ENCODE measurements at regions not wholly inside any gene's neighbourhood (a gene's known extent, or its start where the extent isn't known, plus 50 kb on each side); places are given as distances from the start of the nearest gene placed in this dataset.

DNA sequence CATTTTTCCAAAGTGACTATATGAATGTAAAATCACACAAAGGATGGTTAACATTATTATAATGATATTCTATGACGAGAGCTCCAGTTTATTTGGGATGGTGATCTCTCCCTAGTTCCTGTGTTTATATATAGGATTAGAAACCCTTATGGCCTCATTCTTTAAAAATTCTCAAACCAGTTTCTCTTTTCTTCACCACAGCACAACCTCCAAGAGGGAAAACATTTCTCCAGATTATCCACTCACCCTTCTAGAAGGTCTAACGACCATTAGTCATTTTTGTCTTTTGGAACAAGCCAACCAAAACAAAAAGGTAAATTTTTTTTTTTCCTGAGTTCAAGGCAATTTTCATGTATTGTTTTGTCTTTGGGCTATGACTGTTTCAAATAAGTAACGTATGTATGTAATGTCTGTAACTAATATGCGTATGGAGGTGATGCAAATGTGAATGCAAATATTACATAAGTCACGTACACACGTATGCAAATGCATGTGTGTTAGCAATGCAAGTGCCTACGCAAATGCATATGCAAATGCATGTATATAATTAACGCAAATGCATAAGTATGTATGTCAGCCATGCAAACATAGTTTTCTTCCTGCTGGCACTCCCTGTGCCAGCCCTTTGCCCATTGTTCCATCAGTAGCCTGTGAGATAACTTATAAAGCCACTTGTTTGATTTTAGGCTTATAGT, 72.5 kb upstream of the MORC3 start:
- H3K36me3 ChIP-seq: peaks cover 41 to 83% (median 66%) of the 10 kb centered on the region in 4 donors

DNA sequence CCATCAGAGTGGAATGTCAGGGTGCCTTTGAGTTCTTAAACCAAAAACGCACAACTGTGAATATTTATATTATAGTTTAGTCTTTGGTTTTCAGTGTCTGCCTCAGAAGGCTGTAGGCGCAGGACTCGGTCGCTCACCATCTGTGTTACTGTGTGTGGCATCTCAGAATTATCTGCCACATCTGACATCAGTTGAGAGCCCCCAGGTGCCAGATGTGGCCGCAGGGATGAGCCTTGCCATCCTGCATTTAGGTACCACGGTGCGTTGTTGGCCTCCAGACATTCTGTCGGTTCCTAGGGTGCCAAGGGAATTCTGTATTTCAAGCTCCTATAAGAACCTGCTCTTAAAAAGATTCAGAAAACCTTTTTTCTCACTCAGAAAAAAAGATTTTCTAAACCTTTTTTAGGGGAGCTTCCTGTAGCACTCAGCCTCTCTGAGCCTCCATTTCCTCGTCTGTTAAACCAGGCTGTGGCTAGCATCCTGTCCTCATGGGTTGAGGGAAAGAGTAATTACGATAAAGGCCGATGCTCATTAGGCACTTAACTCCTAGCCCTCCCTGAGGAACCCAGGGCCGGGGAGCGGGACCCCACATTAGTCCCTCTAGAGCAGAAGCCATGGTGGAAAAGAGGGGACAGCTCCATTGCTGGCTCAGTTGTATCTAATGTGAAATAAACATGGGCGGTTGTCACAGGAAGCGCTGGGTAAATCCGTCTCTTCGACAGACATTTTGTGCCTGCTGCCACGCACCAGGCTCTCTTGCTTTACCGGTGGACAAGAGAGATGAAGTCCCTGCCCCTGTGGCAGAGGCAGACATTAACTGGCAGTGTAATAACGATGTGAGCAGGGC, 70.2 kb upstream of the MORC3 start:
- Histone ChIP-seq H3K4me3 (no peak overlapping the region), H3K4me1 (no peaks in the 10 kb centered on the region), H3K9me3 (no peaks in the 10 kb centered on the region), H3K27ac (replicated peaks in 1 of 4) (no peak overlapping the region), H3K27me3 (no peaks in the 10 kb centered on the region), H3K36me3 (peaks cover 46 to 98% (median 78%) of the 10 kb centered on the region in 4 donors)
- intact Hi-C loops (cut with DNase I): no loop called here
- 92% methylated on average over 20 of the region's 20 CpGs for WGBS
- no peak for DNase-seq (ENCODE audit: extremely low spot score)
- TF ChIP-seq POLR2A (IDR thresholded peaks at IDR 0.05; ENCODE audit: low read depth) (no peak), POLR2AphosphoS5 (IDR thresholded peaks at IDR 0.05) (no peak), EP300 (IDR thresholded peaks at IDR 0.05) (no peak)
- TF ChIP-seq, protein P1, sequence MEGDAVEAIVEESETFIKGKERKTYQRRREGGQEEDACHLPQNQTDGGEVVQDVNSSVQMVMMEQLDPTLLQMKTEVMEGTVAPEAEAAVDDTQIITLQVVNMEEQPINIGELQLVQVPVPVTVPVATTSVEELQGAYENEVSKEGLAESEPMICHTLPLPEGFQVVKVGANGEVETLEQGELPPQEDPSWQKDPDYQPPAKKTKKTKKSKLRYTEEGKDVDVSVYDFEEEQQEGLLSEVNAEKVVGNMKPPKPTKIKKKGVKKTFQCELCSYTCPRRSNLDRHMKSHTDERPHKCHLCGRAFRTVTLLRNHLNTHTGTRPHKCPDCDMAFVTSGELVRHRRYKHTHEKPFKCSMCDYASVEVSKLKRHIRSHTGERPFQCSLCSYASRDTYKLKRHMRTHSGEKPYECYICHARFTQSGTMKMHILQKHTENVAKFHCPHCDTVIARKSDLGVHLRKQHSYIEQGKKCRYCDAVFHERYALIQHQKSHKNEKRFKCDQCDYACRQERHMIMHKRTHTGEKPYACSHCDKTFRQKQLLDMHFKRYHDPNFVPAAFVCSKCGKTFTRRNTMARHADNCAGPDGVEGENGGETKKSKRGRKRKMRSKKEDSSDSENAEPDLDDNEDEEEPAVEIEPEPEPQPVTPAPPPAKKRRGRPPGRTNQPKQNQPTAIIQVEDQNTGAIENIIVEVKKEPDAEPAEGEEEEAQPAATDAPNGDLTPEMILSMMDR (IDR thresholded peaks at IDR 0.05): no peak

More for the DNA sequence above, 72.5 kb upstream of the MORC3 start:
- H3K4me3 ChIP-seq: no peak overlapping the region
- TF ChIP-seq, protein P1 (IDR thresholded peaks at IDR 0.05): no peak
- TF ChIP-seq POLR2A (IDR thresholded peaks at IDR 0.05; ENCODE audit: low read depth) (no peak), EP300 (IDR thresholded peaks at IDR 0.05) (no peak), POLR2AphosphoS5 (IDR thresholded peaks at IDR 0.05) (no peak)
- 89% methylated on average over 8 of the region's 8 CpGs for WGBS
- DNase-seq (ENCODE audit: extremely low spot score): no peak
- no peaks in the 10 kb centered on the region for H3K4me1 ChIP-seq
- H3K27me3 ChIP-seq: no peaks in the 10 kb centered on the region
- H3K9me3 ChIP-seq: no peaks in the 10 kb centered on the region
- no peak overlapping the region for H3K27ac ChIP-seq (replicated peaks in 1 of 4)
- intact Hi-C loops (cut with DNase I): no loop called here

DNA sequence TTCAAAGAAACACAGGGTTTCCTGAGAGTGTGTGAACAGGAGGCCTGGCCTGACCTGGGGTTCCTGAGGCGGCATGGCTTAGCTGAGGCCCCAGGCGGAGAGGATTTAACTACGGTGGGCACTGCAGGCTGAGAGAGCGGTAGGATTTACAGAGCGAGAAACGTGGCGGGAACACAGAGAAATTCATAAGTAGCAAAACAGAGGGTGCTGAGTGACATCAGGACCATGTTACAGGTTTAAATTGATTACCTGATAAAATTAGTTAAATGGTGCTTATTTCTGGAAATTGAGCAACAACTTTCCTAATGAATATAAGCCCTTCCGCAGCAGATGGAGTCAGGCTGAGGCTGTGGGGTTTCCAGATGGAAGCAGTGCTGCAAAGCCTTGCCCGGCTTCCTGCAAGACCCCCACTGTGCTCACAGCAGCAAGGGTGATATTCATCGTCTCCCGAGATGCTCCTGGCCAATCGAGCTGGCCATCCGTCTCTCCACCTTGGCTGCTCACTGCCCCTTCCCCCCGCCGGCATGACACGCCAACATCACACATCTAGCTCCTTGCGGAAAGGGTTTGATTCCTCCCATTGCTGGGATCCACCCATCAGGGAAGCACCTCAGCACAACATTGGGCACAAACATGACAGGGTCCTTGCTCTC, 69.4 kb upstream of the MORC3 start:
- no peaks in the 10 kb centered on the region for H3K9me3 ChIP-seq
- WGBS: 87% methylated on average over 17 of the region's 17 CpGs
- H3K36me3 ChIP-seq: peaks cover 39 to 98% (median 74%) of the 10 kb centered on the region in 4 donors
- no peak for DNase-seq (ENCODE audit: extremely low spot score)
- TF ChIP-seq POLR2A (IDR thresholded peaks at IDR 0.05; ENCODE audit: low read depth) (no peak), EP300 (IDR thresholded peaks at IDR 0.05) (no peak), POLR2AphosphoS5 (IDR thresholded peaks at IDR 0.05) (no peak)
- TF ChIP-seq, protein P1 (IDR thresholded peaks at IDR 0.05): no peak
- no peaks in the 10 kb centered on the region for H3K4me1 ChIP-seq
- no peak overlapping the region for H3K4me3 ChIP-seq
- no peaks in the 10 kb centered on the region for H3K27me3 ChIP-seq
- intact Hi-C loops (cut with DNase I): no loop called here
- H3K27ac ChIP-seq (replicated peaks in 1 of 4): no peak overlapping the region

DNA sequence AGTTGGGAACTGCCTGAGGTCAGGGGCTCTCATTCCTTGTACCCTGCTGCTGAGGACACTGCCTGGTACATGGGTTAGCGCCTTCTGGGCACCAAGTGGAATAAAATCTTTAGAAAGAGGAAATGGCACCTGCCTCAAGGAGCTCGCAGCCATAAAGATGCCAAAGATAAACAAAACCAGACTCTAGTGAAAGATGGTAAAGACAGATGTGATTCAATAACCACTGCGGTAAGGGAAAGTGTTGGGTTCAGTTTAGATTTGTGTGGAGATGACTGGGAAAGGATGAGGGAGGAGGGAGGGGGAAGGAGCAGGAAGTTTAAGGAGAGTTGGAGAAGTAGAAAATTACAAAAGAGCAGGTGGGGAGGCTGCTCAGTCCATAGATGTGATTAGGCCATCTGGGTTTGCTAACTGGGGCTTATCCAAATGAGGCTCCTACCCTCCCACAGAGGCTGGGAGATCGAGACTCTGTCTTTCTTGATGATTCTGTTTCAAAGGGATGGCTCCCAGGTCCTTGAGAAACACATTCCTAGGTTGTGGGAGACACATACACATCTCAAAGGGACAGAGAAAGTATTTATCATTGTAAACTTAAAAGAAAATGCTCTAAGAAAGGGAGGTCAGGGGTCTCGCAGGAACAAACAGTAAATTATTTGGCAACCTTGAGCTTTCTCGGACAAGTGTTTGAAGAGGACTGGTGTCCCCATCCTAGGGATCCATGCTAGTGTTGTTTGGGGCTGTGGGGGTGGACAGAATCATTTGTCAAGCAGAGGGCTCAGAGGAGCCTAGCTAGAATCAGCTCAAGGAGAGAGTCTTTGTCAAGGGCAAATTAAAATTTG, 65.7 kb upstream of the MORC3 start:
- intact Hi-C loops (cut with DNase I): no loop called here
- H3K27ac ChIP-seq (replicated peaks in 1 of 4): no peak overlapping the region
- no peaks in the 10 kb centered on the region for H3K9me3 ChIP-seq
- 64% methylated on average over 6 of the region's 6 CpGs for WGBS
- H3K4me3 ChIP-seq: no peak overlapping the region
- H3K4me1 ChIP-seq: no peaks in the 10 kb centered on the region
- H3K27me3 ChIP-seq: no peaks in the 10 kb centered on the region
- TF ChIP-seq, protein P1 (IDR thresholded peaks at IDR 0.05): no peak
- no peak for TF ChIP-seq POLR2A (IDR thresholded peaks at IDR 0.05; ENCODE audit: low read depth)
- no peak for TF ChIP-seq POLR2AphosphoS5 (IDR thresholded peaks at IDR 0.05)
- TF ChIP-seq EP300 (IDR thresholded peaks at IDR 0.05): no peak
- H3K36me3 ChIP-seq: peaks cover 10 to 78% (median 55%) of the 10 kb centered on the region in 4 donors
- no peak for DNase-seq (ENCODE audit: extremely low spot score)
